HL-60 (cell line): ENCODE measurements at regions not wholly inside any gene's neighbourhood (a gene's known extent, or its start where the extent isn't known, plus 50 kb on each side); places are given as distances from the start of the nearest gene placed in this dataset.

Experiments
- DNase-seq, 2 experiments: peaks; one replicate each; pipeline ENCODE4 v3.0.0-alpha.2; 2010 to 2020; ENCODE audit warnings: low read depth in 1 of 2, low spot score in 1 of 2
- H3K27ac ChIP-seq: fragments of 250-450 bp; sonication (Bioruptor Pico); replicated peaks from 2 replicates; pipeline ENCODE4 v1.5.1; 2020; ENCODE audit warnings: mild to moderate bottlenecking, moderate library complexity
- H3K27me3 ChIP-seq: fragments of 250-450 bp; sonication (Bioruptor Pico); 2 replicates; pipeline ENCODE4 v1.5.1; 2021; ENCODE audit warnings: mild to moderate bottlenecking, moderate library complexity; ENCODE audit not compliant: insufficient read depth, poor library complexity, severe bottlenecking
- H3K4me3 ChIP-seq: replicated peaks from 2 replicates; pipeline ENCODE4 v1.5.1; 2011; ENCODE audit warnings: mild to moderate bottlenecking, control low read depth, low read length; ENCODE audit not compliant: insufficient read depth
- CTCF ChIP-seq: IDR thresholded peaks from one replicate; pipeline ENCODE4 v1.5.1; 2011; ENCODE audit warnings: low read length, control low read depth, inconsistent platforms; ENCODE audit not compliant: insufficient read depth
- GABPA ChIP-seq: IDR thresholded peaks from 2 replicates; pipeline ENCODE4 v1.6.1; 2012; ENCODE audit warnings: low read depth
- POLR2AphosphoS5 ChIP-seq: IDR thresholded peaks from 2 replicates; pipeline ENCODE4 v1.6.1; 2012; ENCODE audit warnings: low read depth
- REST ChIP-seq: IDR thresholded peaks from 2 replicates; pipeline ENCODE4 v1.6.1; 2012; ENCODE audit warnings: low read depth; ENCODE audit not compliant: insufficient replicate concordance
- SPI1 ChIP-seq: IDR thresholded peaks from 2 replicates; pipeline ENCODE4 v1.6.1; 2012; ENCODE audit warnings: low read depth, mild to moderate bottlenecking, borderline replicate concordance

GRCh38 chr18:11505993-11506392 is 103.4 kb upstream of the SLC35G4 start:
- no peak for DNase-seq
- Histone ChIP-seq H3K27ac (no peak overlapping the region), H3K27me3 (peaks cover 2% of the 10 kb centered on the region), H3K4me3 (no peak overlapping the region)
- TF ChIP-seq SPI1, result no peak
- TF ChIP-seq GABPA, result no peak
- no peak for TF ChIP-seq POLR2AphosphoS5
- TF ChIP-seq CTCF, result no peak
- no peak for TF ChIP-seq REST

GRCh38 chr18:11504962-11505361 is 104.4 kb upstream of the SLC35G4 start:
- no peak for TF ChIP-seq SPI1
- peak; percentile 84 for TF ChIP-seq REST
- Histone ChIP-seq H3K4me3 (no peak overlapping the region), H3K27ac (no peak overlapping the region), H3K27me3 (peaks cover 2% of the 10 kb centered on the region)
- DNase-seq, result no peak

- Histone ChIP-seq H3K27ac (no peak overlapping the region), H3K27me3 (peaks cover 2% of the 10 kb centered on the region), H3K4me3 (no peak overlapping the region)
- TF ChIP-seq GABPA, result no peak
- no peak for TF ChIP-seq CTCF
- TF ChIP-seq REST, result no peak
- no peak for TF ChIP-seq SPI1
- no peak for TF ChIP-seq POLR2AphosphoS5
- no peak for DNase-seq
Measured at GRCh38 chr18:11502368-11502767, 107.0 kb upstream of the SLC35G4 start.

- peaks cover 2% of the 10 kb centered on the region for H3K27me3 ChIP-seq
- no peak overlapping the region for H3K4me3 ChIP-seq
- TF ChIP-seq GABPA (no peak), SPI1 (no peak), CTCF (no peak)
- no peak for DNase-seq
- H3K27ac ChIP-seq, result no peak overlapping the region
Measured at GRCh38 chr18:11501352-11501751, 108.0 kb upstream of the SLC35G4 start.
